A549 (cell line): ENCODE measurements at regions not wholly inside any gene's neighbourhood (a gene's known extent, or its start where the extent isn't known, plus 50 kb on each side); places are given as distances from the start of the nearest gene placed in this dataset.
"Not testable (repeated sequence)": the region's sequence is repeated elsewhere in the genome, so short reads cannot be mapped to it uniquely, and the experiment has no call there.

Experiments
- ATAC-seq, 2 experiments: fragments of 200-7000 bp in 1 of 2; fragments of >200 bp in 1 of 2; cut with Nextera tagmentation in 1 of 2; cut with Tn5 transposase in 1 of 2; 3 replicates each; pipeline versions ENCODE4 v1.8.0 to v1.9.1; 2018 to 2020; ENCODE audit warnings: mild to moderate bottlenecking in 1 of 2, moderate library complexity in 1 of 2
- CTCF ChIA-PET: fragments of 300-600 bp; sonication (Branson Sonifier 250); formaldehyde crosslinking; extraction: SDS; loops from one replicate; lab custom pipeline; 2021; ENCODE audit warnings: antibody characterized with exemption, inconsistent platforms; lab: Yijun Ruan, JAX
- POLR2A ChIA-PET: fragments of 350-600 bp; formaldehyde crosslinking; extraction: SDS; loops from one replicate; lab custom pipeline; 2021; ENCODE audit warnings: antibody characterized with exemption, inconsistent platforms; lab: Yijun Ruan, JAX
- DNase-seq, 2 experiments: peaks; one replicate each; pipeline versions ENCODE4 v3.0.0 to v3.0.0-alpha.2; 2011 to 2016; ENCODE audit warnings: low read depth in 1 of 2, low spot score in 1 of 2
- FAIRE-seq: peaks from 2 replicates; lab custom pipeline; 2011; peaks lifted over from hg19 to GRCh38; lab: Jason Lieb, UNC
- H3K27ac ChIP-seq, 2 experiments: fragments of >200 bp; sonication (Bioruptor Twin); formaldehyde crosslinking; 3 replicates each; pipeline ENCODE4 v1.5.1; 2016 to 2017
- H3K4me1 ChIP-seq: fragments of >200 bp; sonication (Bioruptor Twin); formaldehyde crosslinking; 3 replicates; pipeline ENCODE4 v1.6.1; 2016
- H3K4me2 ChIP-seq: fragments of >200 bp; sonication (Bioruptor Twin); formaldehyde crosslinking; 3 replicates; pipeline ENCODE4 v1.6.1; 2016
- H3K4me3 ChIP-seq: fragments of >200 bp; sonication (Bioruptor Twin); formaldehyde crosslinking; 3 replicates; pipeline ENCODE4 v1.5.1; 2016
- H3K9me3 ChIP-seq: fragments of >200 bp; sonication (Bioruptor Twin); formaldehyde crosslinking; 3 replicates; pipeline ENCODE4 v1.6.1; 2016
- BHLHE40 ChIP-seq: IDR thresholded peaks from 2 replicates; pipeline ENCODE4 v1.6.1; 2012; ENCODE audit warnings: low read depth, low read length, inconsistent platforms
- EHMT2 ChIP-seq: fragments of 200-600 bp; sonication (generic); IDR thresholded peaks from 2 replicates; pipeline ENCODE4 v1.6.1; 2016; ENCODE audit warnings: antibody characterized with exemption, low read depth, mild to moderate bottlenecking, moderate library complexity
- FOSB ChIP-seq: fragments of 250-450 bp; sonication (Bioruptor Pico); IDR thresholded peaks from 2 replicates; pipeline ENCODE4 v1.5.0; 2020; ENCODE audit warnings: mild to moderate bottlenecking, moderate library complexity
- GATA3 ChIP-seq: IDR thresholded peaks from 2 replicates; pipeline ENCODE4 v1.6.1; 2012; ENCODE audit warnings: borderline replicate concordance
- JUN ChIP-seq, 2 experiments: fragments of >200 bp; sonication (Bioruptor Twin); formaldehyde crosslinking; IDR thresholded peaks; 2 replicates in 1 of 2; 3 replicates in 1 of 2; pipeline ENCODE4 v1.6.1; 2016 to 2017
- KDM5A ChIP-seq: fragments of 200-600 bp; sonication (generic); IDR thresholded peaks from 2 replicates; pipeline ENCODE4 v1.6.1; 2016; ENCODE audit warnings: antibody characterized with exemption, mild to moderate bottlenecking
- MAFK ChIP-seq: fragments of 450-650 bp; IDR thresholded peaks from 2 replicates; pipeline ENCODE4 v1.6.1; 2014; ENCODE audit not compliant: partially characterized antibody
- NFE2L2 ChIP-seq: fragments of 150-350 bp; conservative IDR thresholded peaks from 2 replicates; pipeline ENCODE4 v1.6.1; 2014; ENCODE audit warnings: low read length
- NR3C1 ChIP-seq: fragments of >200 bp; sonication (Bioruptor Twin); formaldehyde crosslinking; IDR thresholded peaks from 3 replicates; pipeline ENCODE4 v1.6.1; 2017
- PHF8 ChIP-seq: fragments of 200-600 bp; sonication (generic); IDR thresholded peaks from 2 replicates; pipeline ENCODE4 v1.6.1; 2016; ENCODE audit warnings: low read depth, mild to moderate bottlenecking, antibody characterized with exemption, moderate library complexity, borderline replicate concordance
- WGBS: methylation state at CpG from one replicate; pipeline ENCODE4 v1.1.6; 2017; ENCODE audit errors: missing lambda C conversion rate; 5-methylcytosine and 5-hydroxymethylcytosine counted together
- TF ChIP-seq, protein P1 (sequence below): IDR thresholded peaks from 2 replicates; pipeline ENCODE4 v1.6.1; 2012
- TF ChIP-seq, protein P2 (sequence below): IDR thresholded peaks from 2 replicates; pipeline ENCODE4 v1.6.1; 2012; ENCODE audit warnings: low read depth, borderline replicate concordance
- TF ChIP-seq, protein P3 (sequence below): fragments of 200-600 bp; sonication (generic); IDR thresholded peaks from 2 replicates; pipeline ENCODE4 v1.6.1; 2016; ENCODE audit warnings: antibody characterized with exemption, mild to moderate bottlenecking, moderate library complexity
- TF ChIP-seq, protein P4 (sequence below): fragments of 450-650 bp; IDR thresholded peaks from 2 replicates; pipeline ENCODE4 v1.6.1; 2014; ENCODE audit warnings: antibody characterized with exemption

DNA sequence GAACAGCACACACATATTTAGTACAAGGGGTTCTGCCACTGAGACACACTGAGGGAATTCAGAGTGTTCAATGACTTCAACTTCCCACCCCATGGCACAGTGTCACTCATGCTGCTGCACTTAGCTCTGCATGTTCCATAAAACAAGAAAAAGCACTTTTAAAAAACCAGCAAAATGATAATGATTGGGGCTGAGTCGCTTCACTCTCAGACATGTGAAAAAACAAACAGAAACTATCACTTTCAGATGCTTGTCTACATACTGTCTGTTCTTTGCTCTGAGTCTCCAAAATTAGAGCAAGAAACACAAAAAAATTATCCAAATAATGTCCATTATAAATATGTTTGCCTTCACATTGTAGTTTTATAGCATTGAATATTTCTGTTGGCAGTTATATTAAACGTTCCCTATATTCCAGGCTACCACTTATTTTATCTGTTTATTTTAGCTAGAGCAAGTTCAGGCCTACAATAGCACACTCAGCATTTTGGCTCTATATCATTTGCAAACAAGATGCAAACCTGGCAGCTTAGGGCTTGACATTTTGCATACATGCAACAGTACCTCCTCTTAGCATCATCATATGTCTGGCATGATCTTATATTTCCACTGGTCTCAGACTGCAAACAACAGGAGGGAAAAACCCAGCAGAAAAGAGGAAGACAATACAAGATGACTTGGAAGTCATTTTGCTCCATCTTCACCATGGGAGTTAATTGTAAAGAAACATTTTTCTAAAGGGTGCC is 398.8 kb downstream of the HACE1 start:
- Histone ChIP-seq H3K4me1 (no peaks in the 10 kb centered on the region), H3K4me3 (no peak overlapping the region), H3K4me2 (no peak overlapping the region), H3K27ac (no peak overlapping the region), H3K9me3 (no peaks in the 10 kb centered on the region)
- TF ChIP-seq MAFK (peak; percentile 68), FOSB (CRISPR knock-in tag) (no peak)
- ChIA-PET CTCF (no interaction called here), POLR2A (no interaction called here)
- WGBS: 3% methylated on average over 2 of the region's 2 CpGs
- no peak for FAIRE-seq
- no peak for DNase-seq
- no peak for ATAC-seq

DNA sequence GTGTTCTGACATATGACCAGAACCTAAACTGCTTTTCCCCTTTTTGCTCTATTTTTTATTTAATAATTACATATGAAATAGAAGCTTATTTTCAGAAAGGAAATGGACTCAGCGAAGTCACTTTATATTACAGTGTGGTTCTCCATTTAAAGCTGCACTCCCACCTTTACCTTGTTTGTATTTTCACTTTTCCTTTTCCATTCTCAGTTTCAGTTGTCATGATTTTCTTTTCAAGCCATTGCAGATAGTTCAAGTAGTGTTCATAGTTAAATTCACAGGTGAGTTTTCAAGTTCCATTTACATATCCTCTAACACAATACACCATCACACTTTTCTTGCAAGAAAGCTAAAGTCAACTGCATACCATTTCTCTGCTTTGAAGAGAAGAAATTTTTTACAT is 400.2 kb downstream of the HACE1 start:
- 16% methylated on average over 1 of the region's 1 CpG for WGBS
- CTCF ChIA-PET: interaction anchor here (1.5 kb wide), 1 partner anchor 11 kb away, joined by 4 read pairs; no protein-coding TSS in a partner anchor
- no peak for FAIRE-seq
- TF ChIP-seq JUN (IDR thresholded peaks at IDR 0.05) (no peak), KDM5A (no peak), NR3C1 (no peak), MAFK (no peak)
- TF ChIP-seq, protein P1, sequence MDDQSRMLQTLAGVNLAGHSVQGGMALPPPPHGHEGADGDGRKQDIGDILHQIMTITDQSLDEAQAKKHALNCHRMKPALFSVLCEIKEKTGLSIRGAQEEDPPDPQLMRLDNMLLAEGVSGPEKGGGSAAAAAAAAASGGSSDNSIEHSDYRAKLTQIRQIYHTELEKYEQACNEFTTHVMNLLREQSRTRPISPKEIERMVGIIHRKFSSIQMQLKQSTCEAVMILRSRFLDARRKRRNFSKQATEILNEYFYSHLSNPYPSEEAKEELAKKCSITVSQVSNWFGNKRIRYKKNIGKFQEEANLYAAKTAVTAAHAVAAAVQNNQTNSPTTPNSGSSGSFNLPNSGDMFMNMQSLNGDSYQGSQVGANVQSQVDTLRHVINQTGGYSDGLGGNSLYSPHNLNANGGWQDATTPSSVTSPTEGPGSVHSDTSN: no peak
- no peak for ATAC-seq
- no peak for DNase-seq
- H3K4me1 ChIP-seq: no peaks in the 10 kb centered on the region
- H3K9me3 ChIP-seq: no peaks in the 10 kb centered on the region
- no peak overlapping the region for H3K4me2 ChIP-seq
- POLR2A ChIA-PET: no interaction called here
- no peak overlapping the region for H3K27ac ChIP-seq
- no peak overlapping the region for H3K4me3 ChIP-seq

DNA sequence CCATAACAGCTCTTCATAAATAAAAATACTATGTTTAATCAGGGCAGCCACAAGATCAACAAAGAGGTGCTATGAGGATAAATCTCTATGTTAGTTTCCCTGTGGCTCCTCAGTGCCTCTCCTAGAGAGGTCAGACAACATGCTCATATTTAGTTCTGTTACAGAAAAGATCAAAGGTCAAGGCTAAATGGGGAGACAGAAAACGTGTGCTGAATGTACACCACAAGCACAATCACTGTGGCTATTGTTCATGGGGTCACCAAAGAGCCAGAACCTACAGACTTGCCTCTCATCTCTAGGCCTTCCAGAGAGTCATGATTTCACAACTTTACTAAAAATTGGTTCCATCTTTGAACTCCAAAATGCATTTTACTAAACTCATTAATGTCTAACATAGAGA is 409.8 kb downstream of the HACE1 start:
- ChIA-PET CTCF (no interaction called here), POLR2A (no interaction called here)
- ATAC-seq: no peak
- DNase-seq: no peak
- Histone ChIP-seq H3K27ac (no peak overlapping the region), H3K4me3 (no peak overlapping the region), H3K4me1 (no peaks in the 10 kb centered on the region), H3K4me2 (no peak overlapping the region), H3K9me3 (no peaks in the 10 kb centered on the region)
- TF ChIP-seq, protein P1: no peak
- TF ChIP-seq, protein P2, sequence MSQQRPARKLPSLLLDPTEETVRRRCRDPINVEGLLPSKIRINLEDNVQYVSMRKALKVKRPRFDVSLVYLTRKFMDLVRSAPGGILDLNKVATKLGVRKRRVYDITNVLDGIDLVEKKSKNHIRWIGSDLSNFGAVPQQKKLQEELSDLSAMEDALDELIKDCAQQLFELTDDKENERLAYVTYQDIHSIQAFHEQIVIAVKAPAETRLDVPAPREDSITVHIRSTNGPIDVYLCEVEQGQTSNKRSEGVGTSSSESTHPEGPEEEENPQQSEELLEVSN: no peak
- no peak for TF ChIP-seq BHLHE40
- no peak for TF ChIP-seq EHMT2
- TF ChIP-seq GATA3: no peak
- TF ChIP-seq, protein P3, sequence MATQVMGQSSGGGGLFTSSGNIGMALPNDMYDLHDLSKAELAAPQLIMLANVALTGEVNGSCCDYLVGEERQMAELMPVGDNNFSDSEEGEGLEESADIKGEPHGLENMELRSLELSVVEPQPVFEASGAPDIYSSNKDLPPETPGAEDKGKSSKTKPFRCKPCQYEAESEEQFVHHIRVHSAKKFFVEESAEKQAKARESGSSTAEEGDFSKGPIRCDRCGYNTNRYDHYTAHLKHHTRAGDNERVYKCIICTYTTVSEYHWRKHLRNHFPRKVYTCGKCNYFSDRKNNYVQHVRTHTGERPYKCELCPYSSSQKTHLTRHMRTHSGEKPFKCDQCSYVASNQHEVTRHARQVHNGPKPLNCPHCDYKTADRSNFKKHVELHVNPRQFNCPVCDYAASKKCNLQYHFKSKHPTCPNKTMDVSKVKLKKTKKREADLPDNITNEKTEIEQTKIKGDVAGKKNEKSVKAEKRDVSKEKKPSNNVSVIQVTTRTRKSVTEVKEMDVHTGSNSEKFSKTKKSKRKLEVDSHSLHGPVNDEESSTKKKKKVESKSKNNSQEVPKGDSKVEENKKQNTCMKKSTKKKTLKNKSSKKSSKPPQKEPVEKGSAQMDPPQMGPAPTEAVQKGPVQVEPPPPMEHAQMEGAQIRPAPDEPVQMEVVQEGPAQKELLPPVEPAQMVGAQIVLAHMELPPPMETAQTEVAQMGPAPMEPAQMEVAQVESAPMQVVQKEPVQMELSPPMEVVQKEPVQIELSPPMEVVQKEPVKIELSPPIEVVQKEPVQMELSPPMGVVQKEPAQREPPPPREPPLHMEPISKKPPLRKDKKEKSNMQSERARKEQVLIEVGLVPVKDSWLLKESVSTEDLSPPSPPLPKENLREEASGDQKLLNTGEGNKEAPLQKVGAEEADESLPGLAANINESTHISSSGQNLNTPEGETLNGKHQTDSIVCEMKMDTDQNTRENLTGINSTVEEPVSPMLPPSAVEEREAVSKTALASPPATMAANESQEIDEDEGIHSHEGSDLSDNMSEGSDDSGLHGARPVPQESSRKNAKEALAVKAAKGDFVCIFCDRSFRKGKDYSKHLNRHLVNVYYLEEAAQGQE: no peak
- TF ChIP-seq PHF8: no peak
- no peak for TF ChIP-seq NFE2L2
- TF ChIP-seq, protein P4, sequence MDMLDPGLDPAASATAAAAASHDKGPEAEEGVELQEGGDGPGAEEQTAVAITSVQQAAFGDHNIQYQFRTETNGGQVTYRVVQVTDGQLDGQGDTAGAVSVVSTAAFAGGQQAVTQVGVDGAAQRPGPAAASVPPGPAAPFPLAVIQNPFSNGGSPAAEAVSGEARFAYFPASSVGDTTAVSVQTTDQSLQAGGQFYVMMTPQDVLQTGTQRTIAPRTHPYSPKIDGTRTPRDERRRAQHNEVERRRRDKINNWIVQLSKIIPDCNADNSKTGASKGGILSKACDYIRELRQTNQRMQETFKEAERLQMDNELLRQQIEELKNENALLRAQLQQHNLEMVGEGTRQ: no peak
- WGBS: 0% methylated on average over 1 of the region's 1 CpG
- no peak for FAIRE-seq

DNA sequence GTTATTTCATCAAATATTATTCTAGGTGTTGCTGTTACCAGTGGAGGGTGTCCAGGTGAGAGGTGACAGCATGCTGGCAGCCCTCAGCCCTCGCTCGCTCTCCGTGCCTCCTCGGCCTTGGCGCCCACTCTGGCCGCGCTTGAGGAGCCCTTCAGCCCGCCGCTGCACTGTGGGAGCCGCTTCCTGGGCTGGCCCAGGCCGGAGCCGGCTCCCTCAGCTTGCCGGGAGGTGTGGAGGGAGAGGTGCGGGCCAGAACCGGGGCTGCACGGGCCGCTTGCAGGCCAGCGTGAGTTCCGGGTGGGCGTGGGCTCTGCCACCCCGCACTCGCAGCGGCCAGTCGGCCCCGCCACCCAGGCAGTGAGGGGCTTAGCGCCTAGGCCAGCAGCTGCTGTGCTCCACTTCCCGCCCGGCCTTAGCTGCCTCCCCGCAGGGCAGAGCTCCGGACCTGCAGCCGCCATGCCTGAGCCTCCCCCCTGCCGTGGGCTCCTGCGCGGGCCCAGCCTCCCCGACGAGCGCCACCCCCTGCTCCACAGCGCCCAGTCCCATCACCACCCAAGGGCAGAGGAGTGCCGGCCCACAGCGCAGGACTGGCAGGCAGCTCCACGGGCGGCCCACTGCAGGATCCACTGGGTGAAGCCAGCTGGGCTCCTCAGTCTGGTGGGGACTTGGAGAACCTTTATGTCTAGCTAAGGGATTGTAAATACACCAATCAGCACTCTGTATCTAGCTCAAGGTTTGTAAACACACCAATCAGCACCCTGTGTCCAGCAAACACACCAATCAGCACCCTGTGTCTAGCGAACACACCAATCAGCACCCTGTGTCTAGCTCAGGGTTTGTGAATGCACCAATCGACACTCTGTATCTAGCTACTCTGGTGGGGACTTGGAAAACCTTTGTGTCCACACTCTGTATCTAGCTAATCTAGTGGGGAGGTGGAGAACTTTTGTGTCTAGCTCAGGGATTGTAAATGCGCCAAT is 413.3 kb downstream of the HACE1 start:
- H3K4me2 ChIP-seq, ATAC-seq, POLR2A ChIA-PET, H3K9me3 ChIP-seq, CTCF ChIA-PET, H3K4me3 ChIP-seq, FAIRE-seq, H3K27ac ChIP-seq, H3K4me1 ChIP-seq, DNase-seq: not testable (repeated sequence)
- 72% methylated on average over 12 of the region's 45 CpGs for WGBS
